H1 (cell line): ENCODE measurements at regions not wholly inside any gene's neighbourhood (a gene's known extent, or its start where the extent isn't known, plus 50 kb on each side); places are given as distances from the start of the nearest gene placed in this dataset.

ENCODE experiments used
- CTCF ChIA-PET: fragments of 300-600 bp; sonication (Branson Sonifier 250); formaldehyde crosslinking; loops from one replicate; lab custom pipeline; 2021; ENCODE audit not compliant: partially characterized antibody; lab: Charles Lee
- POLR2A ChIA-PET: fragments of 300-600 bp; sonication (Branson Sonifier 250); formaldehyde crosslinking; loops from one replicate; lab custom pipeline; 2021; ENCODE audit warnings: inconsistent platforms; ENCODE audit not compliant: partially characterized antibody; lab: Charles Lee
- DNase-seq, 2 experiments: peaks; one replicate each; pipeline versions ENCODE4 v3.0.0 to v3.0.0-alpha.2; 2010 to 2022; ENCODE audit warnings: low spot score in 2 of 2, low read depth in 1 of 2, mixed read lengths in 1 of 2
- FAIRE-seq: peaks from 2 replicates; lab custom pipeline; 2011; peaks lifted over from hg19 to GRCh38; lab: Jason Lieb, UNC
- H2AFZ ChIP-seq: 2 replicates; pipeline ENCODE4 v1.8.1; 2012; ENCODE audit warnings: low read length, inconsistent platforms
- H2AK5ac ChIP-seq: 2 replicates; pipeline ENCODE4 v1.6.1; 2013; ENCODE audit warnings: low read depth, low read length
- H2BK120ac ChIP-seq: replicated peaks from 2 replicates; pipeline ENCODE3; 2013; ENCODE audit warnings: low read depth, low read length, inconsistent platforms
- H2BK12ac ChIP-seq: 2 replicates; pipeline ENCODE4 v1.6.1; 2013; ENCODE audit warnings: low read depth, low read length
- H2BK15ac ChIP-seq: 2 replicates; pipeline ENCODE4 v1.6.1; 2013; ENCODE audit warnings: low read length
- H2BK20ac ChIP-seq: 2 replicates; pipeline ENCODE4 v1.6.1; 2013; ENCODE audit warnings: low read length
- H2BK5ac ChIP-seq: 2 replicates; pipeline ENCODE4 v1.6.1; 2013; ENCODE audit warnings: low read depth, low read length
- H3K14ac ChIP-seq: 2 replicates; pipeline ENCODE4 v1.6.1; 2013; ENCODE audit warnings: inconsistent platforms; ENCODE audit not compliant: insufficient read length
- H3K18ac ChIP-seq: 2 replicates; pipeline ENCODE4 v1.6.1; 2013; ENCODE audit warnings: low read length; ENCODE audit errors: extremely low read depth
- H3K23ac ChIP-seq: 2 replicates; pipeline ENCODE4 v1.6.1; 2013; ENCODE audit warnings: inconsistent platforms; ENCODE audit not compliant: insufficient read length
- H3K23me2 ChIP-seq: 2 replicates; pipeline ENCODE4 v1.6.1; 2013; ENCODE audit warnings: low read depth, low read length
- H3K27ac ChIP-seq: 2 replicates; pipeline ENCODE4 v1.6.1; 2011; ENCODE audit warnings: low read depth, low read length, inconsistent platforms
- H3K27me3 ChIP-seq, 4 experiments: replicated peaks in 1 of 4; 1 replicate in 1 of 4; 2 replicates in 3 of 4; pipeline versions ENCODE4 v1.6.1 to v1.8.1; 2011 to 2013; ENCODE audit warnings: low read length in 3 of 4, mild to moderate bottlenecking in 3 of 4, inconsistent platforms in 2 of 4, mixed read lengths in 2 of 4, moderate library complexity in 1 of 4; ENCODE audit not compliant: control insufficient read depth in 3 of 4, insufficient read depth in 3 of 4; ENCODE audit errors: extremely low read depth in 1 of 4
- H3K36me3 ChIP-seq, 4 experiments: 2 replicates each; pipeline versions ENCODE4 v1.6.1 to v1.8.1; 2011 to 2013; ENCODE audit warnings: mild to moderate bottlenecking in 4 of 4, low read length in 3 of 4, moderate library complexity in 2 of 4, control low read depth in 1 of 4, inconsistent platforms in 1 of 4; ENCODE audit not compliant: insufficient read depth in 4 of 4, control insufficient read depth in 2 of 4
- H3K4ac ChIP-seq: replicated peaks from 2 replicates; pipeline ENCODE3; 2013; ENCODE audit warnings: low read length, low read depth, mixed read lengths, inconsistent platforms; ENCODE audit not compliant: insufficient read length
- H3K4me1 ChIP-seq, 4 experiments: replicated peaks in 1 of 4; 1 replicate in 1 of 4; 2 replicates in 3 of 4; pipeline versions ENCODE4 v1.6.1 to v1.8.1; 2011 to 2013; ENCODE audit warnings: low read length in 3 of 4, inconsistent platforms in 2 of 4, mixed read lengths in 1 of 4; ENCODE audit not compliant: insufficient read depth in 4 of 4, control insufficient read depth in 3 of 4
- H3K4me2 ChIP-seq, 2 experiments: 2 replicates each; pipeline versions ENCODE4 v1.6.1 to v1.8.1; 2011 to 2013; ENCODE audit warnings: low read depth in 2 of 2, low read length in 2 of 2, control low read depth in 1 of 2, inconsistent platforms in 1 of 2, mild to moderate bottlenecking in 1 of 2; ENCODE audit not compliant: insufficient read depth in 1 of 2
- H3K4me3 ChIP-seq, 4 experiments: fragments of 200-600, 300-600 bp in 1 of 4; sonication (generic), shearing (Covaris generic), sonication (Bioruptor Twin) in 1 of 4; 2 replicates each; pipeline versions ENCODE4 v1.5.1 to v1.8.1; 2011 to 2016; ENCODE audit warnings: low read length in 4 of 4, low read depth in 3 of 4, control low read depth in 2 of 4, inconsistent platforms in 2 of 4, mild to moderate bottlenecking in 2 of 4, mixed read lengths in 1 of 4, moderate library complexity in 1 of 4; ENCODE audit not compliant: insufficient read depth in 2 of 4; ENCODE audit errors: extremely low read depth in 1 of 4
- H3K56ac ChIP-seq: replicated peaks from 2 replicates; pipeline ENCODE3; 2013; ENCODE audit warnings: low read depth, mild to moderate bottlenecking, mixed read lengths, low read length, inconsistent platforms; ENCODE audit not compliant: insufficient read length
- H3K79me1 ChIP-seq: 2 replicates; pipeline ENCODE4 v1.6.1; 2013; ENCODE audit warnings: low read depth, low read length, control low read depth
- H3K79me2 ChIP-seq, 2 experiments: 2 replicates each; pipeline versions ENCODE4 v1.6.1 to v1.8.1; 2012 to 2013; ENCODE audit warnings: low read length in 2 of 2, mild to moderate bottlenecking in 2 of 2, inconsistent platforms in 1 of 2; ENCODE audit not compliant: insufficient read depth in 2 of 2, control insufficient read depth in 1 of 2
- H3K9ac ChIP-seq, 4 experiments: replicated peaks in 1 of 4; 1 replicate in 1 of 4; 2 replicates in 3 of 4; pipeline versions ENCODE4 v1.6.1 to v1.8.1; 2011 to 2013; ENCODE audit warnings: low read depth in 3 of 4, low read length in 3 of 4, control low read depth in 2 of 4, mild to moderate bottlenecking in 2 of 4, moderate library complexity in 2 of 4, inconsistent platforms in 1 of 4; ENCODE audit errors: extremely low read depth in 1 of 4
- H3K9me3 ChIP-seq, 2 experiments: 2 replicates each; pipeline versions ENCODE4 v1.6.1 to v1.8.1; 2012 to 2013; ENCODE audit warnings: mild to moderate bottlenecking in 2 of 2, moderate library complexity in 2 of 2, control low read depth in 1 of 2, inconsistent platforms in 1 of 2, low read depth in 1 of 2, low read length in 1 of 2, mixed read lengths in 1 of 2; ENCODE audit not compliant: insufficient read depth in 2 of 2
- H4K20me1 ChIP-seq, 2 experiments: replicated peaks in 1 of 2; 2 replicates each; pipeline versions ENCODE3 to v1.8.1; 2011 to 2013; ENCODE audit warnings: inconsistent platforms in 2 of 2, low read length in 2 of 2, mild to moderate bottlenecking in 1 of 2; ENCODE audit not compliant: insufficient read depth in 2 of 2, control insufficient read depth in 1 of 2
- H4K5ac ChIP-seq: 2 replicates; pipeline ENCODE4 v1.6.1; 2013; ENCODE audit warnings: low read length, low read depth, mixed read lengths, inconsistent platforms; ENCODE audit not compliant: insufficient read length
- H4K8ac ChIP-seq: 2 replicates; pipeline ENCODE4 v1.8.0; 2013; ENCODE audit warnings: mild to moderate bottlenecking, moderate library complexity, low read length, inconsistent platforms; ENCODE audit not compliant: insufficient read depth; ENCODE audit errors: extremely low read depth
- H4K91ac ChIP-seq: replicated peaks from 2 replicates; pipeline ENCODE3; 2013; ENCODE audit warnings: low read length, mixed read lengths, inconsistent platforms; ENCODE audit not compliant: insufficient read length
- CHD2 ChIP-seq: IDR thresholded peaks from 2 replicates; pipeline ENCODE4 v1.6.1; 2012; ENCODE audit warnings: low read length, improper control_type of control experiment
- CREB1 ChIP-seq: IDR thresholded peaks from 2 replicates; pipeline ENCODE4 v1.6.1; 2012; ENCODE audit warnings: inconsistent platforms
- NANOG ChIP-seq: IDR thresholded peaks from 2 replicates; pipeline ENCODE4 v1.6.1; 2011; ENCODE audit warnings: low read length, low read depth, mild to moderate bottlenecking, inconsistent platforms; ENCODE audit not compliant: insufficient read depth, poor library complexity, severe bottlenecking
- SP4 ChIP-seq: IDR thresholded peaks from 2 replicates; pipeline ENCODE4 v1.6.1; 2012; ENCODE audit warnings: low read length, inconsistent platforms
- TEAD4 ChIP-seq: IDR thresholded peaks from 2 replicates; pipeline ENCODE4 v1.6.1; 2012; ENCODE audit warnings: low read depth, low read length, inconsistent platforms, mixed read lengths
- WGBS, 2 experiments: shearing (Covaris generic) in 1 of 2; methylation state at CpG; one replicate each; pipeline versions ENCODE4 v1.1.6 to v1.1.7; 2013 to 2015; ENCODE audit warnings: low lambda C conversion rate in 2 of 2, mixed read lengths in 2 of 2, inconsistent platforms in 1 of 2, low coverage in 1 of 2, missing lambda C conversion rate in 1 of 2; ENCODE audit not compliant: insufficient replicate concordance in 2 of 2, insufficient coverage in 1 of 2, insufficient read length in 1 of 2; ENCODE audit errors: extremely low coverage in 1 of 2, missing lambda C conversion rate in 1 of 2; 5-methylcytosine and 5-hydroxymethylcytosine counted together

- no peak overlapping the region for H3K4me2 ChIP-seq
- no peak overlapping the region for H2AFZ ChIP-seq
- no peak overlapping the region for H2AK5ac ChIP-seq
- H3K23me2 ChIP-seq, result no peaks in the 10 kb centered on the region
- no peaks in the 10 kb centered on the region for H3K27me3 ChIP-seq
- H3K79me2 ChIP-seq, result no peaks in the 10 kb centered on the region
- no peak overlapping the region for H3K18ac ChIP-seq
- H3K79me1 ChIP-seq, result no peaks in the 10 kb centered on the region
- no peak overlapping the region for H2BK5ac ChIP-seq
- H4K8ac ChIP-seq, result no peak overlapping the region
- H2BK12ac ChIP-seq, result no peak overlapping the region
- H2BK20ac ChIP-seq, result no peak overlapping the region
- no peak overlapping the region for H3K56ac ChIP-seq
- WGBS, 2 experiments, result 78% methylated on average over 1 of the region's 1 CpG; no CpG with 5 or more reads in 1 of the 2 experiments
- no peak overlapping the region for H3K14ac ChIP-seq
- ChIA-PET CTCF (interaction anchor here (0.6 to 0.8 kb wide), 2 partner anchors 18 to 23 kb away, joined by 3 read pairs; no protein-coding TSS in a partner anchor), POLR2A (no interaction called here)
- H3K9me3 ChIP-seq, result no peaks in the 10 kb centered on the region
- no peak overlapping the region for H4K91ac ChIP-seq
- H2BK120ac ChIP-seq, result no peak overlapping the region
- no peak for DNase-seq
- H3K23ac ChIP-seq, result no peak overlapping the region
- no peak overlapping the region for H3K9ac ChIP-seq
- H3K4me1 ChIP-seq, result no peaks in the 10 kb centered on the region; a peak in 1 of 7 replicates
- no peak for FAIRE-seq
- no peak overlapping the region for H3K27ac ChIP-seq
- H3K4ac ChIP-seq, result no peak overlapping the region
- H3K36me3 ChIP-seq, result no peaks in the 10 kb centered on the region
- H4K5ac ChIP-seq, result no peak overlapping the region
- no peak overlapping the region for H3K4me3 ChIP-seq
- H4K20me1 ChIP-seq, result no peaks in the 10 kb centered on the region
- H2BK15ac ChIP-seq, result no peak overlapping the region
- TF ChIP-seq CHD2 (no peak), NANOG (no peak), TEAD4 (no peak), SP4 (no peak), CREB1 (no peak)
Measured at GRCh38 chr5:91906494-91906893, 523.4 kb upstream of the ARRDC3 start.
